CD4-positive, alpha-beta T cell treated with Interleukin-10 for 1 hour (primary cell): ENCODE measurements at regions not wholly inside any gene's neighbourhood (a gene's known extent, or its start where the extent isn't known, plus 50 kb on each side); places are given as distances from the start of the nearest gene placed in this dataset.
"Not testable (repeated sequence)": the region's sequence is repeated elsewhere in the genome, so short reads cannot be mapped to it uniquely, and the experiment has no call there.

ENCODE experiments used
- DNase-seq: peaks from one replicate; pipeline ENCODE4 v3.0.0-alpha.2; 2020

- no peak for DNase-seq
Observed at GRCh38 chr1:188817814-188818213, 1659.8 kb downstream of the BRINP3 start.

GRCh38 chr1:188822248-188822647 is 1655.4 kb downstream of the BRINP3 start:
- DNase-seq = no peak

GRCh38 chr1:188825471-188825870 is 1652.2 kb downstream of the BRINP3 start:
- no peak for DNase-seq

GRCh38 chr1:188826800-188827199 is 1650.9 kb downstream of the BRINP3 start:
- DNase-seq = no peak

GRCh38 chr1:188827400-188827799 is 1650.3 kb downstream of the BRINP3 start:
- no peak for DNase-seq

- DNase-seq = not testable (repeated sequence)
Observed at GRCh38 chr1:188841111-188841696, 1636.5 kb downstream of the BRINP3 start.

- DNase-seq = no peak
Observed at GRCh38 chr1:188846468-188846867, 1631.2 kb downstream of the BRINP3 start.

- no peak for DNase-seq
Observed at GRCh38 chr1:188857526-188858087, 1620.1 kb downstream of the BRINP3 start.

GRCh38 chr1:188867614-188868013 is 1610.0 kb downstream of the BRINP3 start:
- no peak for DNase-seq

- no peak for DNase-seq
Observed at GRCh38 chr1:188871164-188871563, 1606.5 kb downstream of the BRINP3 start.

GRCh38 chr1:188872376-188872775 is 1605.3 kb downstream of the BRINP3 start:
- no peak for DNase-seq

- no peak for DNase-seq
Observed at GRCh38 chr1:188877668-188878067, 1600.0 kb downstream of the BRINP3 start.

GRCh38 chr1:188888386-188888785 is 1589.3 kb downstream of the BRINP3 start:
- DNase-seq = no peak

GRCh38 chr1:188889166-188889565 is 1588.5 kb downstream of the BRINP3 start:
- DNase-seq = no peak

- no peak for DNase-seq
Observed at GRCh38 chr1:188891958-188892357, 1585.7 kb downstream of the BRINP3 start.

- DNase-seq = no peak
Observed at GRCh38 chr1:188895611-188896010, 1582.1 kb downstream of the BRINP3 start.

GRCh38 chr1:188903241-188903640 is 1574.4 kb downstream of the BRINP3 start:
- DNase-seq = no peak

GRCh38 chr1:188904201-188904600 is 1573.5 kb downstream of the BRINP3 start:
- no peak for DNase-seq

- DNase-seq = no peak
Observed at GRCh38 chr1:188906921-188907641, 1570.6 kb downstream of the BRINP3 start.

- no peak for DNase-seq
Observed at GRCh38 chr1:188930382-188930781, 1547.3 kb downstream of the BRINP3 start.

- no peak for DNase-seq
Observed at GRCh38 chr1:188931506-188931905, 1546.2 kb downstream of the BRINP3 start.

GRCh38 chr1:188937965-188938551 is 1539.6 kb downstream of the BRINP3 start:
- no peak for DNase-seq

GRCh38 chr1:188941986-188942385 is 1535.7 kb downstream of the BRINP3 start:
- DNase-seq = no peak

- no peak for DNase-seq
Observed at GRCh38 chr1:188949701-188950100, 1528.0 kb downstream of the BRINP3 start.
